ENCODE measurements at regions not wholly inside any gene's neighbourhood (a gene's known extent, or its start where the extent isn't known, plus 50 kb on each side); places are given as distances from the start of the nearest gene placed in this dataset.
A peak's percentile ranks its signal among the peaks of the same experiment; 100 is the strongest.

DNA sequence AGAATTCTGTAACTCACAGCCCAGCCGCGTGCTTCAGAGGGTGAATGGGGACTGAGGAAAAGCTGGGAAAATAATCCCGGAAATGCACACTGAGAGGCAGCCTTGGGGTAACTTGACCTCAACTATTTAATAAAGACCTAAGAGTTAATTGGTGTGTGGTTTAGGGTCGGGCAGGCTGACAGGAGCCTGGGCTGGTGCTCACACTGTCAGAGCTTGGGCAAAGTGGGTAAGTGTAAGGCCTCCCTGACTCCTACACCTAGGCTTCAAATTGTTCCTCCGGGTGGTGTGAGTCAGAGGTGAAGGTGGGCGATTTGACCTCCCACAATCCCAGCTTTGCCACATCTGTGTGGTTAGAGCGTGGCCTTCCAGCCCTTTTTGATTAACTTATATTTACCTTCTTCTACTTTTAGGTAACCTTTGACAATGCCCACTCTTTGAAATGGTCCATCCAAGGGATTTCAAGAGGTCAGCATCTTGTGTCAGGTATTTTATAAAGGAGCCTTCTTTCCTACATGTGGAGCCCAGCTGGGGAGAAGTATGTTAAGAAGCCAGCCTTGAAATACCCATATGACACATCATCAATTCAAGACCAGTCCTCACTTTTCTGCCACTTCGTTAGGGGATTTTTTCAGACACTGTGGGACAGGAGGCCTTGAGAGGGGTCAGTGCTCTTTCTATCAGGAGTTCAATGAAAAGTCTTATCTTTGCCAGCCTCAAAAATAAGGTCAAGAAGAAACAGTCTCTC lies 114.2 kb downstream of the NUFIP1 start:
- no peaks in the 10 kb centered on the region for H3K9me1 ChIP-seq (ENCODE audit: control insufficient read depth, extremely low read depth, insufficient read depth, low read length)
- no peaks in the 10 kb centered on the region for H3K79me2 ChIP-seq (ENCODE audit: control insufficient read depth, insufficient read depth, low read length)
- H3K9ac ChIP-seq (ENCODE audit: control insufficient read depth, extremely low read depth, insufficient read depth, low read length), result no peak overlapping the region
- H2AFZ ChIP-seq (ENCODE audit: control insufficient read depth, low read length), result no peak overlapping the region
- no peak overlapping the region for H3K27ac ChIP-seq (ENCODE audit: control insufficient read depth, insufficient read depth, low read length)
- H3K4me2 ChIP-seq (ENCODE audit: control insufficient read depth, extremely low read depth, insufficient read depth, low read depth, low read length), result no peak overlapping the region
- FAIRE-seq (peak; percentile 9), DNase-seq (ENCODE audit: low read depth, low spot score) (no peak)
- no peak overlapping the region for H3K4me3 ChIP-seq (ENCODE audit: control insufficient read depth in 2 of 3, extremely low read depth in 1 of 3, insufficient read depth in 2 of 3, low read depth in 1 of 3, low read length in 3 of 3)
- H3K9me3 ChIP-seq (ENCODE audit: control insufficient read depth, low read depth, low read length), result peaks cover 4% of the 10 kb centered on the region
- TF ChIP-seq, protein P1, sequence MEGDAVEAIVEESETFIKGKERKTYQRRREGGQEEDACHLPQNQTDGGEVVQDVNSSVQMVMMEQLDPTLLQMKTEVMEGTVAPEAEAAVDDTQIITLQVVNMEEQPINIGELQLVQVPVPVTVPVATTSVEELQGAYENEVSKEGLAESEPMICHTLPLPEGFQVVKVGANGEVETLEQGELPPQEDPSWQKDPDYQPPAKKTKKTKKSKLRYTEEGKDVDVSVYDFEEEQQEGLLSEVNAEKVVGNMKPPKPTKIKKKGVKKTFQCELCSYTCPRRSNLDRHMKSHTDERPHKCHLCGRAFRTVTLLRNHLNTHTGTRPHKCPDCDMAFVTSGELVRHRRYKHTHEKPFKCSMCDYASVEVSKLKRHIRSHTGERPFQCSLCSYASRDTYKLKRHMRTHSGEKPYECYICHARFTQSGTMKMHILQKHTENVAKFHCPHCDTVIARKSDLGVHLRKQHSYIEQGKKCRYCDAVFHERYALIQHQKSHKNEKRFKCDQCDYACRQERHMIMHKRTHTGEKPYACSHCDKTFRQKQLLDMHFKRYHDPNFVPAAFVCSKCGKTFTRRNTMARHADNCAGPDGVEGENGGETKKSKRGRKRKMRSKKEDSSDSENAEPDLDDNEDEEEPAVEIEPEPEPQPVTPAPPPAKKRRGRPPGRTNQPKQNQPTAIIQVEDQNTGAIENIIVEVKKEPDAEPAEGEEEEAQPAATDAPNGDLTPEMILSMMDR (optimal IDR thresholded peaks at IDR 0.05 in 1 of 3, IDR thresholded peaks at IDR 0.05 in 1 of 3, conservative IDR thresholded peaks at IDR 0.05 in 1 of 3; ENCODE audit: extremely low read depth in 1 of 3, insufficient read depth in 2 of 3, low read length in 3 of 3), result no peak
- no peak for TF ChIP-seq EZH2 (IDR thresholded peaks at IDR 0.05; ENCODE audit: low read length)
- H3K27me3 ChIP-seq (ENCODE audit: control insufficient read depth, extremely low read depth, insufficient read depth, low read length), result no peaks in the 10 kb centered on the region
- H4K20me1 ChIP-seq (ENCODE audit: control insufficient read depth, extremely low read depth, insufficient read depth, low read length), result no peaks in the 10 kb centered on the region
- H3K36me3 ChIP-seq (ENCODE audit: control insufficient read depth in 2 of 2, extremely low read depth in 1 of 2, insufficient read depth in 2 of 2, low read length in 2 of 2), result no peaks in the 10 kb centered on the region
- dilution Hi-C loops (cut with MboI; ENCODE audit: extremely low pct_ligation_motif_present, low sequenced_read_pairs), result no loop called here
- no peaks in the 10 kb centered on the region for H3K4me1 ChIP-seq (ENCODE audit: control insufficient read depth, extremely low read depth, insufficient read depth, low read length)

DNA sequence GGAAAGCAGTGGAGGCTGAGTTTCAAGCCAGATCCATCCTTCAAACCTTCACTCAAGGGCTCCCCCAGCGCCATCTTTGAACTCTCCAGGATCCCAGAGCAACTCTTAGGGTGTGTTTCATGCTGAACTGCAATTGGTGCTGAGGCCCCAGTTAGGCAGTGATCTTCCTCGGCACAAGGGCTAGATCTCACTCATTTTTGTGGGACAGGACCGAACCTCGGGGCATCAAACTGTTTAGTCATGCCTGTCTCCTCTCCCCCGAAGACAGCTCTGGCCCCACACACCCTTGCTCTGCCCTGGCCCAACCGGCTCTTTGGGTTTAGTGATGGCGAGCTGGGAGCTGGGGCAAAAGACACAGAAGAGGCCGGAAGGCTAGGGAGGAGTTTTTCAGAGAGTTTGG lies 115.1 kb downstream of the NUFIP1 start:
- dilution Hi-C loops (cut with MboI; ENCODE audit: extremely low pct_ligation_motif_present, low sequenced_read_pairs), result no loop called here
- H3K9me3 ChIP-seq (ENCODE audit: control insufficient read depth, low read depth, low read length), result peaks cover 4% of the 10 kb centered on the region
- no peak for FAIRE-seq

More for the DNA sequence above, 115.1 kb downstream of the NUFIP1 start:
- H2AFZ ChIP-seq (ENCODE audit: control insufficient read depth, low read length), result no peak overlapping the region
- no peak overlapping the region for H3K27ac ChIP-seq (ENCODE audit: control insufficient read depth, insufficient read depth, low read length)
- H3K36me3 ChIP-seq (ENCODE audit: control insufficient read depth in 2 of 2, extremely low read depth in 1 of 2, insufficient read depth in 2 of 2, low read length in 2 of 2), result no peaks in the 10 kb centered on the region
- no peak for DNase-seq (ENCODE audit: low read depth, low spot score)
- no peaks in the 10 kb centered on the region for H3K9me1 ChIP-seq (ENCODE audit: control insufficient read depth, extremely low read depth, insufficient read depth, low read length)
- H3K9ac ChIP-seq (ENCODE audit: control insufficient read depth, extremely low read depth, insufficient read depth, low read length), result no peak overlapping the region
- no peaks in the 10 kb centered on the region for H3K27me3 ChIP-seq (ENCODE audit: control insufficient read depth, extremely low read depth, insufficient read depth, low read length)
- TF ChIP-seq EZH2 (IDR thresholded peaks at IDR 0.05; ENCODE audit: low read length), result no peak
- TF ChIP-seq, protein P1 (optimal IDR thresholded peaks at IDR 0.05 in 1 of 3, IDR thresholded peaks at IDR 0.05 in 1 of 3, conservative IDR thresholded peaks at IDR 0.05 in 1 of 3; ENCODE audit: extremely low read depth in 1 of 3, insufficient read depth in 2 of 3, low read length in 3 of 3), result no peak
- no peaks in the 10 kb centered on the region for H3K79me2 ChIP-seq (ENCODE audit: control insufficient read depth, insufficient read depth, low read length)
- H3K4me1 ChIP-seq (ENCODE audit: control insufficient read depth, extremely low read depth, insufficient read depth, low read length), result no peaks in the 10 kb centered on the region
- no peak overlapping the region for H3K4me3 ChIP-seq (ENCODE audit: control insufficient read depth in 2 of 3, extremely low read depth in 1 of 3, insufficient read depth in 2 of 3, low read depth in 1 of 3, low read length in 3 of 3)
- H3K4me2 ChIP-seq (ENCODE audit: control insufficient read depth, extremely low read depth, insufficient read depth, low read depth, low read length), result no peak overlapping the region
- no peaks in the 10 kb centered on the region for H4K20me1 ChIP-seq (ENCODE audit: control insufficient read depth, extremely low read depth, insufficient read depth, low read length)

Measured in keratinocyte (primary cell).